NCI-H510A treated with DMSO at 0.1 percent for 48 hours (cell line): ENCODE measurements at regions not wholly inside any gene's neighbourhood (a gene's known extent, or its start where the extent isn't known, plus 50 kb on each side); places are given as distances from the start of the nearest gene placed in this dataset.

Experiments used
- DNase-seq: peaks from one replicate; lab custom pipeline; 2025; lab: John Stamatoyannopoulos, UW

DNA sequence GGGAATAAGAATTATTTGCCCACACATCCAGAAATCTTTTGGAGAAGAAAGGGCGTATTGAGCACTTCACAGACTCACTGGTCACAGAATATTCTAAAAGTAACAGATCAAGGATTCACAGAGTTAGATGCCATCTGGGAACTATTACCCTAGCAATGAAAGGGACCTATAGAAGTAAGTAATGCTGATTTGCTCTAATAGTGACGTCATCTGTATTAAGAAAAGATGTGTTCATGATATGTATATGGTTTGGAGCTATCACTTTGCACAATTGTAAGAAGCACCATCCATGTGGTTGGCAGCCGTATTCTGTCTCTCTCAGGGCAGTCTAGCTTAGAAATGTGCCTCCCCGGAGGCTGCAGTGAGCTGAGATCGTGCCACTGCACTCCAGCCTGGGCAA is 52.8 kb upstream of the SV2C start:
- DNase-seq: no peak

DNA sequence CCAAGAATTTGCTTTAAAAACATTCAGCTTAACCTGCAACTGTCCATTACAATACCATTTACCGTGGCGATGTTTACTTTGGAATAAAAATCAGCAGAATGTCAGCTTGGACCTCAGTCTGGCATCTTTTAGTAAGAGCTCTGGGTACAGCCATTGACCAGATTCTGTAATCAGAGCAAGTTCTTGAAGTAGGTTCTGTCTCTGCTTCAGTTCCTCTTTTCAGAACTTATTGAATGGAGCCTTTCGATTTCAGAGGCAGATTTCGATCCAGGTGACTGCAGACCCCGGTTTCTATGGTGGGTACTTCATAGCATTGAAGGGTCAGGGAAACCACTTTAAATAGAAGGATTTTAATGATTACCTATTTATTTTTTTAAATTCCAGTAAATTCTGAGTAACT is 53.4 kb upstream of the SV2C start:
- DNase-seq: no peak

DNA sequence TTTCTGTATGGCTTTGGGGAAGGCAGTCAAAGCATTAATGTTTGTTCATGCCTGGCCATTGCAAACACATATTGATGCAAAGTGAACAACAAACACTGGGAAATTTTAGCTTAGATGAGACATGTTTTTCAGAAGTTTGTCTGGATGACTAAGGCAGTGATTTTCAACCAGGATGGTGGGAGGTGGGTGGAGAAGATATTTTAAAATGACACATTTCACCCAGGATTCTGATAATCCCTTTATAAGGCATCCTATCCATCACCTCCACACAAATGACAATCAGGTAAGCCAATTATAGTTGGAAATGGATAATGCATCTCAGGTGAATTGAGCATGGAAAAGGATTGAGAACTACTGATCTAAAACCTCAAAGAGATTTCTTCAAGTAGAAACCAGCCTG is 57.4 kb upstream of the SV2C start:
- no peak for DNase-seq

- DNase-seq: no peak
These were observed 58.1 kb upstream of the SV2C start for GRCh38 chr5:76025069-76025468.

DNA sequence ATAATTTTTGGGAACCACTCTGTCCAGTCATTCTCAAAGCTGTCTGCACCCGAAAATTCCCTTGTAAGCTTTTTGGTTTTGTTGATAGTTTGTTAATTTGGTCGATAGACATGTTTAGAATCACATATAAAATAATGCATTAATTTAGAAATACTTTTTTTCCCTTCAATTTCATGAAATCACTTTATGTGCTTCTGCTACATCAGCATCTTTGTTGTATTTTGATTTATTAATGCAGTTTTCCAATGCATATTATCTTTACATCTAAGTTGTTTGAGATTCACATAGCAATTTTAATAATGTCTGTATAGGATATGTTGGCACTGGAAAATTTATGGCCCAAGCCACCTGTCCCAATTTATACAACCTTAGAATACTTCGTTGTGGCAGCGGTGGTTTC is 60.6 kb upstream of the SV2C start:
- DNase-seq: no peak

DNA sequence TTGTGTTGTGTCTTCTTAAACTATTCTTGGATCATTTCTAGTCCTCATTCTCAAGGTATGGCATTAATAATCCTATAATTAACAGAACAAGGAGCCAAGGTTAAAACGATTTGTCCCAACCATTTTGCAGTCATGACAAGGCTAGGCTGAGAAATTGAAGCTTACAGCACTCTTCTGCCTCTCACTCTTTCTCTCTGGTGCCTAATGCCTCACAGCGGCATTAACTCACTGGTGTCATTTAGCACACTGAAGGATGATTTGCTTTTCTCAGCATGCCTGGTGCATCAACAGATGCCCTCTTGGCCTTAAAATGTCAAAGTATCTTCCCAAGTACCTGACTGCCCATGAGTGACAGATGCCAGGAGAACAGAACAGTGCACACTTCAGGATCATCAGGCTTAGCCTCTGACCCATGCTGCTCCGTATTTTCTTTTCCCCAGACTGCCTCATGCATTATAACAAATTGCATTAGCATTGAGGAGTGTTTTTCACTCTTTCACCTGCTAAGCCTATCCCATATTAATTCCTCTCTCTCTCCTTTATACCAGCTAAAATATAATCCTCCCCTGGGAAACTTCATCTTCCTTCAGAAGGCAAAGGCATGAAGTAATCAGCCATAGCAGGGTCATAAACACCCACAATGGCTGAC is 61.1 kb upstream of the SV2C start:
- no peak for DNase-seq

GRCh38 chr5:76016258-76016657 is 66.9 kb upstream of the SV2C start:
- no peak for DNase-seq

- DNase-seq: no peak
These were observed 69.2 kb upstream of the SV2C start for GRCh38 chr5:76014005-76014404.

GRCh38 chr5:76007904-76008303 is 75.3 kb upstream of the SV2C start:
- no peak for DNase-seq

- DNase-seq: no peak
These were observed 82.6 kb upstream of the SV2C start for GRCh38 chr5:76000582-76000981.

DNA sequence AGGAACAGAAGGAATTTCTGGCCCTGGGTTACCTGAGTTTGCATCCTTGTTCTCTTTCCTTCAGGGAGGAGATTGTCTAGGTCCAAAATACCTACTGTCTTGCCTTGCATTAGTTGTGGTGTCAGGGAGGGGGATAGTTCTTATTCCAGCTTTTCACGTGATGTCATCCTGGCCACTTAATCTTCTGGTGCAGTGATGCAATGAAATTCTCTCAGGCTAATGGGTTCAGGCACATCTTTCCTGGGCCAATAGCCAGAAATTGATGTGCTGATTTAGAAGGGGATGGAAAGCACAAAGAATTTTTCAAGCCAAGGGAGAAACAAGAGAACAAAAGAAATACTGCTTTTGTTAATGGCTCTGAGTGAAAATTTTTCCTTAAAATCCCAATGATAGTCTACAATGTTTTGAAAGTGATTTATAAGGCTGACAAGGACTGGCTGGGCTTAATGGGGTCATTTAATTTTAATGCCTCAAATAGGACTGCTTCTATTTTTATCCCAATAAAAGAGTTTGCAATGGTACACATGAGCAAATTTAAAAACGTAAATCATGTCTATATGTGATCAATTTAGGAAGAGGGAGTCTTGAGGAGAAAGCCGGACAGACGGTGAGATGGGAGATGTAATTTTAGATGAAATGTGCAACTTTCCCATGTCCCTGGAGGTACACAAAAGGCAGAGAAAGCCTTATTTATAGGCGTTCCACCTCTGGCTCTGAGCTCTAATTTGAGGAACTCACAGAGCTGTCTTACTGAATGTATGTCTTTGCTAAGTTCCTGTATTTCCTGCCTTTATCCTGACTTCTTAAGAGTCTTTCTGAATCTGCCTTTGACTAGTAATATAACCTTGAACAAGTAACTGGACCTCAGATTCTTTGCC is 89.3 kb upstream of the SV2C start:
- no peak for DNase-seq

DNA sequence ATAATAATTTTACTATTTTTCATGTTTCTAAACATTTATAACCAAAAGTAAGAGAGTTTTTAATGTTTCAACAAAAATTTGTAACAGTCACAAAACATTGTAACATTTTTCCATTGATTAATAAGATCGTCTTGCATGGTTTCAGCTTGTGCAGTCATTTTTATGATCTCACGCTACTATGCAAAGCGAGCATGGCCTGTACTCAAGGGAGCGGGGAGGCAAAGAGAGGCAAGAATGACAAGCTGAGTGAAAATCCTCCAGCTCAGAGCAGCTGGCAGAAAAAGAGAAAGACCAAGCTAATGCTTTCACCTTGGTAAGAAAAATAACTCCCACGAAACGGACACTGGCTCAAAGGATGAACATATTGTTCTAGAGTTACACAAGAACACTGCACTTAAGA is 90.0 kb upstream of the SV2C start:
- no peak for DNase-seq

GRCh38 chr5:75992753-75993152 is 90.4 kb upstream of the SV2C start:
- no peak for DNase-seq

DNA sequence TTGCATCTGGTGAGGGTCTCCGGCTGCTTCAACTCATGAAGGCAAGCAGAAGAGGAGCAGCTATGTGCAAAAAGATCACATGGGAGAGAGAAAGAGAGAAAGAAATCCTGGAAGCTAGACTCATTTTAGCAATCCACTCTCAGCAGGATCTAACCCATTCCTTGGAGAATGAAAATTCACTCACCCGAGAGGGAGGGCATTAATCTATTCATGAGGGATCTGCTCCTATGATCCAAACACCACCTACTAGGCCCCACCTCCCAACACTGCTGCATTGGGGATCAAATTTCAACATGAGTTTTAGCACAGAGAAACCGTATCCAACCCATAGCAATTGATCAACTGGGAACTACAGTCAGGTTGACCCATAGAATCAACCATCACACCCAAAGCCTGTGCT is 98.1 kb upstream of the SV2C start:
- no peak for DNase-seq

GRCh38 chr5:75975496-75975895 is 107.7 kb upstream of the SV2C start:
- DNase-seq: no peak

DNA sequence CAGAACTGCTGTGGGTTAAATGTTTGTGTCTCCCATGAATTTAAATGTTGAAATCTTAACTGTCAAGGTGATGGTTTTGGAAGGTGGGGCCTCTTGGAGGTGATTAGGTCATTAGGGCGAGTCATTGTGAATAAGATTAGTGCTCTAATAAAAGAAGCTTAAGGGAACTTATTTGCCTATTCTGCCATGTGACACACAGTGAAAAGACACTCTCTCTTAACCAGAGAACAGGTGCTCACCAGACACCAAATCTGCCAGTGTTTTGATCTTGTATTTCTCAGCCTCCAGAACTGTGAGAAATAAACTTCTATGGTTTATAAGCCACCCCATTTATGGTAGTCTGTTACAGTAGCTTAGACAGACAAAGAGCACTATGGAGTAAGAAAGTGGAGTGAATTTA is 117.9 kb upstream of the SV2C start:
- DNase-seq: no peak

GRCh38 chr5:75964008-75964407 is 119.2 kb upstream of the SV2C start:
- no peak for DNase-seq

DNA sequence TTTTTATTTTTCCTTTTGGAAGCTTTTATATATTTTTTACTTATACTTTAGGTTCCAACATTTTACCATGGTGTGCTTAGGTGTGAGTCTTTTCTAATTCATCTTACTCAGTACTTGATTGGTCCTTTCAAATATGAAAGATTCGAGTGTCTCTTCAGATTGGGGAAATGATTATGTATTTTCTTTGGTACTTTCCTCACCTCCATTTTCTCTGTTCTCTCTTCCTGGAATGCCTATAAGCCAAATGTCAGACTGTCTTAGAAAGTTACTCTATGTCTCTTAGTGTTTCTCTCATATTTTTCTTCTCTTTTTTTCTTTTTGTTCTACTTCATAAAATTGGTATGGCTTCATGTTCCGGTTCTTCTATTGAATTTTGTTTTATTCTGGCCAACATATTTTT is 119.6 kb upstream of the SV2C start:
- DNase-seq: no peak

DNA sequence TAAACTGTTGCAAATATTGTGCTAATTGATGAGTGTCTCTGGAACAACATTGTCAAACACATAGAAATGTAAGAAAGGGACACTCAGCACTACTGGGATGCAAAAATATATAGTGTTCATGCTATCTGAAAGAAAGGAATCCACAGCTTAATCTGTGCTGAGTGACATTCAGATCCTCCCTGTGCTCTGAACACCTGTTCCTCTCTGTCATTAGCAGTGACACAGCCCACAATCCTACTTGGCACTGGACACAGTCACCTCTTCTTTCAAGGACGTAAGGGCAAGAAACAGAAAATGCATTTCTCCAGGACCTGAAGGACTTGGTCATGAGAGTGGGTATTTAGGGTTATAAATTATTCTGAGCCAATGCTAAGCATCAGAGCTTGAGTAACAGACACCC is 121.4 kb upstream of the SV2C start:
- DNase-seq: no peak

- no peak for DNase-seq
These were observed 123.1 kb upstream of the SV2C start for GRCh38 chr5:75960129-75960528.

DNA sequence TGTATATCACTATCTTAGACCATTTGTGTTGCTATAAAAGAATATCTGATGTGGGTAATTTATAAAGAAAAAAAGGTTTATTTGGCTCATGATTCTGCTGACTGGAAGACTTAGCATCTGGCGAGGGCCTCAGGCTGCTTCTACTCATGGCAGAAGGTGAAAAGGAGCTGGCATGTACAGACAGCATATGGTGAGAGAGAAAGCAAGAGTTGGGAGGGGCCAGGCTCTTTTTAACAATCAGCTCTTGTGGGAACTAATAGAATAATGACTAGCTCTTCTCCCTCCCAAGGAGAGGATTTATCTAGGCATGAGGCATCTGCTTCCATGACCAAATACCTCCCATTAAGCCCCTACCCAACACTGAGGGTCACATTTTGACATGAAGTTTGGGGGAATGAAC is 130.2 kb upstream of the SV2C start:
- DNase-seq: no peak

DNA sequence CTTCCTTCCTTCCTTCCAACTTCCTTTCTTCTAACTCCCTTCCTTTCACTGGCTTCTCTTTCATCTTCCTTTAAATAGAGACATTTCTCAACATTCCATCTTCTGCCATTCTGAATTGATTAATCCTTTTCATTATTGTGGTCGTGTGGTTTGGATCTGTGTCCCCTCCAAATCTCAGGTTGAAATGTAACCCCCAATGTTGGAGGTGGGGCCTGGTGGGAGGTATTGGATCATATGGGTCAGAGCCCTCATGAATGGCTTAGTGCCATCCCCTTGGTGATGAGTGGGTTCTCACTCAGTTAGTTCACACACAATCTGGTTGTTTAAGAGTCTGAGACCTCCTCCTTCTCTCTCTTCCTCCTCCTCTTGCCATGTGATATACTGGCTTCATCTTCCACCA is 130.9 kb upstream of the SV2C start:
- no peak for DNase-seq

GRCh38 chr5:75951716-75952115 is 131.5 kb upstream of the SV2C start:
- DNase-seq: no peak

DNA sequence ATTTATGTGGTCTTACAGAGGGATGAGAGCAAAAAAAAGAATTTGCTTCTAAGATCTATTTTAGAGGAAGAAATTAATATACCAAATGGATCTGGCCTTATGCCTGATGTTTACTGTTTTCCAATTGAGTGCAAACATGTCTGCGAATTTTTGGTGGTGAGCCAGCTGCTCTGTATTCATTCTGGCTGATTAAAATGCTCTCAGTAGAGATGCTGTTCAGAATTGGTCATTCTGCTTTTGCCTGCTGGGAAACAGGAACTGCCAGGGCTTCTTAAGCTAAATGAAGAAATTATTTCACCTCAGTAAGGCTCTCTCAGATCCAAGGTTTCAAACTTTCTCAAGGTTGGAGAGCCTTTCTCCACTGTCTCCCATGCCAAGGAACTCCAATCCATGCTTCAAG is 132.0 kb upstream of the SV2C start:
- no peak for DNase-seq
